Hematopoietic multipotent progenitor cell treated with erythropoietin and hydrocortisone succinate and interleukin-3 and kit ligand, for 8 days (in vitro differentiated cells): ENCODE measurements at regions not wholly inside any gene's neighbourhood (a gene's known extent, or its start where the extent isn't known, plus 50 kb on each side); places are given as distances from the start of the nearest gene placed in this dataset.
"Not testable (repeated sequence)": the region's sequence is repeated elsewhere in the genome, so short reads cannot be mapped to it uniquely, and the experiment has no call there.

Experiments used
- DNase-seq: peaks from one replicate; pipeline ENCODE4 v3.0.0-alpha.2; 2015

- peak; percentile 24 for DNase-seq
Observed at GRCh38 chr1:70674941-70675685, 264.0 kb downstream of the CTH start.

- peak; percentile 87 for DNase-seq
Observed at GRCh38 chr1:70675737-70676156, 264.7 kb downstream of the CTH start.

- DNase-seq: peak; percentile 79
Observed at GRCh38 chr1:70685300-70686286, 274.5 kb downstream of the CTH start.

- DNase-seq: no peak
Observed at GRCh38 chr1:70688580-70688979, 277.5 kb downstream of the CTH start.

GRCh38 chr1:70706381-70707037, 295.4 kb downstream of the CTH start:
- DNase-seq: no peak

- no peak for DNase-seq
Observed at GRCh38 chr1:70707214-70707613, 296.1 kb downstream of the CTH start.

- no peak for DNase-seq
Observed at GRCh38 chr1:70714149-70714548, 303.1 kb downstream of the CTH start.

- no peak for DNase-seq
Observed at GRCh38 chr1:70717211-70717610, 306.1 kb downstream of the CTH start.

GRCh38 chr1:70717656-70718055, 306.6 kb downstream of the CTH start:
- no peak for DNase-seq

GRCh38 chr1:70718086-70718630, 307.1 kb downstream of the CTH start:
- DNase-seq: no peak

GRCh38 chr1:70719154-70719553, 308.1 kb downstream of the CTH start:
- no peak for DNase-seq

- no peak for DNase-seq
Observed at GRCh38 chr1:70720109-70720508, 309.0 kb downstream of the CTH start.

GRCh38 chr1:70720521-70720920, 309.5 kb downstream of the CTH start:
- DNase-seq: no peak

- DNase-seq: no peak
Observed at GRCh38 chr1:70727886-70728489, 316.9 kb downstream of the CTH start.

GRCh38 chr1:70736518-70736917, 311.1 kb downstream of the PTGER3 start:
- DNase-seq: not testable (repeated sequence)

GRCh38 chr1:70737125-70737524, 310.5 kb downstream of the PTGER3 start:
- DNase-seq: peak; percentile 25

- DNase-seq: peak; percentile 85
Observed at GRCh38 chr1:70738624-70739023, 309.0 kb downstream of the PTGER3 start.

- DNase-seq: peak; percentile 53
Observed at GRCh38 chr1:70745199-70745598, 302.4 kb downstream of the PTGER3 start.

- not testable (repeated sequence) for DNase-seq
Observed at GRCh38 chr1:70746062-70746461, 301.6 kb downstream of the PTGER3 start.

GRCh38 chr1:70747123-70747522, 300.5 kb downstream of the PTGER3 start:
- DNase-seq: not testable (repeated sequence)

GRCh38 chr1:70751676-70752287, 295.8 kb downstream of the PTGER3 start:
- peak; percentile 92 for DNase-seq

GRCh38 chr1:70754701-70755100, 292.9 kb downstream of the PTGER3 start:
- peak; percentile 64 for DNase-seq
